Naive thymus-derived CD4-positive, alpha-beta T cell (primary cell): ENCODE measurements at regions not wholly inside any gene's neighbourhood (a gene's known extent, or its start where the extent isn't known, plus 50 kb on each side); places are given as distances from the start of the nearest gene placed in this dataset.
"Not testable (repeated sequence)": the region's sequence is repeated elsewhere in the genome, so short reads cannot be mapped to it uniquely, and the experiment has no call there.

ENCODE experiments used
- ATAC-seq: fragments of 150-1000 bp; cut with Tn5 transposase; 2 replicates; pipeline ENCODE4 v1.10.0; 2021; ENCODE audit warnings: mild to moderate bottlenecking, moderate library complexity
- CTCF ChIA-PET: fragments of 350-600 bp; sonication (Branson Sonifier 250); formaldehyde crosslinking; loops from one replicate; lab custom pipeline; 2021; ENCODE audit warnings: antibody characterized with exemption; lab: Charles Lee
- POLR2A ChIA-PET: fragments of 350-600 bp; sonication (Branson Sonifier 250); formaldehyde crosslinking; loops from one replicate; lab custom pipeline; 2021; ENCODE audit warnings: antibody characterized with exemption, inconsistent platforms; lab: Charles Lee
- DNase-seq, 9 donors: peaks; one replicate each; pipeline versions ENCODE4 v3.0.0 to v3.0.0-alpha.2; 2020 to 2022; ENCODE audit warnings: mixed read lengths in 1 of 9
- H3K27ac ChIP-seq: one replicate; pipeline ENCODE4 v1.7.0; 2013; ENCODE audit warnings: mild to moderate bottlenecking, low read depth, low read length, moderate library complexity
- H3K27me3 ChIP-seq, 2 donors: one replicate each; pipeline ENCODE4 v1.7.0; 2013; ENCODE audit warnings: low read length in 2 of 2, mild to moderate bottlenecking in 2 of 2, moderate library complexity in 2 of 2; ENCODE audit not compliant: control insufficient read depth in 2 of 2, insufficient read depth in 2 of 2
- H3K36me3 ChIP-seq, 3 experiments: 1 replicate in 2 of 3; 2 replicates in 1 of 3; pipeline ENCODE4 v1.7.0; 2013; ENCODE audit warnings: low read length in 3 of 3, mild to moderate bottlenecking in 3 of 3, moderate library complexity in 1 of 3; ENCODE audit not compliant: insufficient read depth in 3 of 3, control insufficient read depth in 2 of 3
- H3K4me1 ChIP-seq, 2 donors: one replicate each; pipeline ENCODE4 v1.7.0; 2013; ENCODE audit warnings: low read length in 2 of 2, mild to moderate bottlenecking in 2 of 2, moderate library complexity in 1 of 2; ENCODE audit not compliant: control insufficient read depth in 2 of 2, insufficient read depth in 2 of 2
- H3K4me3 ChIP-seq: 2 replicates; pipeline ENCODE4 v1.7.0; 2013; ENCODE audit warnings: mild to moderate bottlenecking, low read length
- H3K9me3 ChIP-seq, 3 experiments: 1 replicate in 2 of 3; 2 replicates in 1 of 3; pipeline ENCODE4 v1.7.0; 2013; ENCODE audit warnings: low read length in 3 of 3; ENCODE audit not compliant: control insufficient read depth in 2 of 3
- H3K27ac Mint-ChIP-seq, 9 donors: one replicate each; pipeline ENCODE4 v1.8.0; 2020 to 2022; ENCODE audit warnings: mixed read lengths in 9 of 9, mild to moderate bottlenecking in 8 of 9, moderate library complexity in 5 of 9, inconsistent platforms in 2 of 9
- H3K27me3 Mint-ChIP-seq, 5 donors: one replicate each; pipeline ENCODE4 v1.8.0; 2021 to 2022; ENCODE audit warnings: mixed read lengths in 5 of 5, mild to moderate bottlenecking in 1 of 5
- H3K36me3 Mint-ChIP-seq, 5 donors: one replicate each; pipeline ENCODE4 v1.8.0; 2020 to 2022; ENCODE audit warnings: mixed read lengths in 5 of 5, mild to moderate bottlenecking in 3 of 5, inconsistent platforms in 1 of 5
- H3K4me1 Mint-ChIP-seq, 7 donors: one replicate each; pipeline ENCODE4 v1.8.0; 2020 to 2022; ENCODE audit warnings: mixed read lengths in 7 of 7, mild to moderate bottlenecking in 3 of 7, inconsistent platforms in 1 of 7
- H3K4me3 Mint-ChIP-seq, 10 donors: one replicate each; pipeline ENCODE4 v1.8.0; 2020 to 2022; ENCODE audit warnings: mild to moderate bottlenecking in 10 of 10, mixed read lengths in 10 of 10, moderate library complexity in 6 of 10, inconsistent platforms in 2 of 10
- H3K9me3 Mint-ChIP-seq, 11 donors: one replicate each; pipeline ENCODE4 v1.8.0; 2020 to 2022; ENCODE audit warnings: mixed read lengths in 11 of 11, mild to moderate bottlenecking in 4 of 11, inconsistent platforms in 1 of 11, moderate library complexity in 1 of 11
- intact Hi-C, 2 donors: fragments of 100-400 bp; cut with micrococcal nuclease; formaldehyde crosslinking; loops; one replicate each; pipeline ENCODE4 v1.15.1; 2023

DNA sequence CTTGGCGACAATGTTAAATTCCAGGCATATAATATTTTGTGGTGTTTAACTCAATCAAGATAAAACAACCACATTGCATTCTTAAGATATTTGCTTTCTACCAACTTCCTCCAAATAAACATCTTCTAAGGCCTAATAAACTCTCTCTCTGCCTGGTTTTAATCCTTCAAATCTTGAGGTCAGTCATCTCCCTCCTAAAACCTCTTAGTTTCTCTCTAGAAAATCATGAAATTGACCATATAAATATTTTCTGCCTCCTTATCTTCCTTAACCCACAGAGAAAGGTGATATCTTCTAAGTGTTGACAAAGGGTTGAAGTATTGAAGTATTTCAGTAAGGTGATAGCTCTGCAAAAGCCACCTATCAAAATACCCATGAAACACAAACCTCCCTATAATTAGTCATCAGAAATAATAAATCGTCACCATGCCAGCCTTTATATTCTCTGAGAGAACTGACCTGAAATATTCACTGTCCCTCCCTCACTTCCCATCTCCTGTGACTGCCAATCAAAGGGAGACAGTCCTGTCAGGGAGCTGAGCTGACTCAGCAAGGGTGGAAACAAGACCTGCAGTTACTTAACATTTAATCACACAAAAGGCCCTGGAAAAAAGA lies 1261.1 kb downstream of the ROBO1 start:
- ChIA-PET POLR2A (no interaction called here), CTCF (no interaction called here)
- no peak for ATAC-seq
- Mint-ChIP-seq H3K4me1 (no peaks in the 10 kb centered on the region), H3K36me3 (no peaks in the 10 kb centered on the region), H3K4me3 (no peak overlapping the region), H3K9me3 (peaks cover 2 to 22% (median 10%) of the 10 kb centered on the region in 11 donors), H3K27ac (no peak overlapping the region), H3K27me3 (no peaks in the 10 kb centered on the region)
- H3K4me1 ChIP-seq, result no peaks in the 10 kb centered on the region
- DNase-seq, result no peak
- H3K27ac ChIP-seq, result no peak overlapping the region
- no peaks in the 10 kb centered on the region for H3K9me3 ChIP-seq
- intact Hi-C loops, result no loop called here
- H3K36me3 ChIP-seq, result no peaks in the 10 kb centered on the region
- H3K4me3 ChIP-seq, result no peak overlapping the region
- no peaks in the 10 kb centered on the region for H3K27me3 ChIP-seq

GRCh38 chr3:78507196-78507984 lies 1260.4 kb downstream of the ROBO1 start:
- Histone ChIP-seq H3K36me3 (no peaks in the 10 kb centered on the region), H3K27me3 (no peaks in the 10 kb centered on the region), H3K27ac (no peak overlapping the region), H3K4me3 (no peak overlapping the region), H3K9me3 (no peaks in the 10 kb centered on the region), H3K4me1 (no peaks in the 10 kb centered on the region)
- DNase-seq (no peak), ATAC-seq (no peak)
- Mint-ChIP-seq H3K9me3 (peaks cover 2 to 22% (median 10%) of the 10 kb centered on the region in 11 donors), H3K36me3 (no peaks in the 10 kb centered on the region), H3K4me3 (no peak overlapping the region), H3K4me1 (no peaks in the 10 kb centered on the region), H3K27ac (no peak overlapping the region), H3K27me3 (no peaks in the 10 kb centered on the region)
- POLR2A ChIA-PET, result no interaction called here
- CTCF ChIA-PET, result no interaction called here
- intact Hi-C loops, result no loop called here

DNA sequence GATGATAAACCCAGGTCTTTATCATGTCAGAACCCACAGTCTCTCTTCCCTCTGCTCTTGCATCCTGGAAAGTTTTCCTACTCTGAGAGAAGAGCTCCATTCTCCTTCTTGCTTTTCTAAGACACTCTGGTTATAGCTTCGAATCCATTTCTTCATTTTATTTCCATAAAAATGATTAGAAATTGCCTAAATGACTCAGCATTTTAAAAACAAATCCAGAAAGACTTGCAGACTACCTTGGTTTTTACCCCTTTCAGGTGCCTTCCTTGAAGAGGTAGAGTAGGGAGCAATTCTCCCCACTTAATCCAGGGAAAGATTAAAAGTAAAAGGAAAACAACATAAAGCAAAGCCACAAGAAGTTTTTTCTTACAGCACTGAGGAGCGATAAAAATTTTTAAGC lies 1256.0 kb downstream of the ROBO1 start:
- Histone ChIP-seq H3K4me1 (no peaks in the 10 kb centered on the region), H3K27me3 (no peaks in the 10 kb centered on the region), H3K27ac (no peak overlapping the region), H3K4me3 (no peak overlapping the region), H3K36me3 (no peaks in the 10 kb centered on the region), H3K9me3 (no peaks in the 10 kb centered on the region)
- ATAC-seq (no peak), DNase-seq (no peak)
- CTCF ChIA-PET, result interaction anchor here (1.2 kb wide), 1 partner anchor 8 kb away, joined by 3 read pairs; no protein-coding TSS in a partner anchor
- no peak overlapping the region for H3K27ac Mint-ChIP-seq
- H3K4me3 Mint-ChIP-seq, result no peak overlapping the region
- intact Hi-C loops, result no loop called here
- H3K36me3 Mint-ChIP-seq, result no peaks in the 10 kb centered on the region
- no peaks in the 10 kb centered on the region for H3K27me3 Mint-ChIP-seq
- H3K9me3 Mint-ChIP-seq, result peaks cover 1 to 21% (median 7%) of the 10 kb centered on the region in 11 donors
- H3K4me1 Mint-ChIP-seq, result no peaks in the 10 kb centered on the region
- POLR2A ChIA-PET, result no interaction called here

GRCh38 chr3:78512786-78513185 lies 1255.0 kb downstream of the ROBO1 start:
- H3K36me3 ChIP-seq, H3K27ac Mint-ChIP-seq, H3K27me3 Mint-ChIP-seq, POLR2A ChIA-PET, H3K27ac ChIP-seq, ATAC-seq, H3K4me1 ChIP-seq, H3K4me3 Mint-ChIP-seq, intact Hi-C loops, H3K4me3 ChIP-seq, H3K4me1 Mint-ChIP-seq, DNase-seq, CTCF ChIA-PET, H3K27me3 ChIP-seq, H3K36me3 Mint-ChIP-seq, H3K9me3 ChIP-seq: not testable (repeated sequence)
- peaks cover 0 to 27% (median 8%) of the 10 kb centered on the region in 11 donors for H3K9me3 Mint-ChIP-seq

DNA sequence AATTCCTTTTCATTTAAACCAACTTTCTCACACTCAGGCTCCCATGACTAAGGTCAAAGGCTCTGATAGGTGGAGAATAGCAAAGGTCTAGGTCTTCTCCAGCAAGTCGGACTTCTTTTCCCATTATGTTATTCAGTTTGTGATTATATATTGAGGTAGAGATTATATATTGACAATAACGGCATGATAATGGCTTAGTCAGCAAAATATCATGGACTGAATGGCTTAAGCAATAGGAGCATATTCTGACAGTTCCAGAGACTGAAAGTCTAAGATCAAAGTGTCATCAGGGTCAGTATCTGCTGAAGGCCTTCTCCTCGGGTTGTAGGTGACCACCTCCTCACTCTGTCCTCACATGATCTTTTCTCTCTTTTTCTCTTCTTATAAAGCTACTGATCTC lies 1251.4 kb downstream of the ROBO1 start:
- Histone ChIP-seq H3K27ac (no peak overlapping the region), H3K36me3 (no peaks in the 10 kb centered on the region), H3K4me3 (no peak overlapping the region), H3K4me1 (no peaks in the 10 kb centered on the region), H3K27me3 (no peaks in the 10 kb centered on the region), H3K9me3 (no peaks in the 10 kb centered on the region)
- no peak overlapping the region for H3K4me3 Mint-ChIP-seq
- H3K27ac Mint-ChIP-seq, result no peak overlapping the region
- ChIA-PET POLR2A (no interaction called here), CTCF (no interaction called here)
- H3K27me3 Mint-ChIP-seq, result no peaks in the 10 kb centered on the region
- peaks cover 0 to 25% (median 6%) of the 10 kb centered on the region in 11 donors for H3K9me3 Mint-ChIP-seq
- no peaks in the 10 kb centered on the region for H3K4me1 Mint-ChIP-seq
- ATAC-seq (no peak), DNase-seq (no peak)
- intact Hi-C loops, result no loop called here
- H3K36me3 Mint-ChIP-seq, result no peaks in the 10 kb centered on the region

DNA sequence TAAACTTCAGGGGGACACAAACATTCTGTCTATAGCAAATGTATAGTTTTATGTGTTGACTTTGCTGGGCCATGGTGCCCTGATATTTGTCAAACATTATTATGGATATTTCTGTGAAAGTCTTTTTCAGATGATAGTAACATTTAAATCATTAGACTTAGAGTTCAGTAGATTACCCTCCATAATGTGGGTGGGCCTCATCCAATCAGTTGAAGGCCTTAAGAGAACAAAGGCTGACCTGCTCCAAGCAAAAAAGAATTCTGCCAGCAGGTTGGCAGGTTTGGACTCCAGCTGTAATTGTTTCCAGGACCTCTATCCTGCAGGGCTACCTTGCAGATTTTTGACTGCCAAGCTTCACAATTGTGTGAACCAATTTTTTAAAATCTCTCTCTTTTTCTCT lies 1250.9 kb downstream of the ROBO1 start:
- H3K27me3 ChIP-seq, result no peaks in the 10 kb centered on the region
- CTCF ChIA-PET, result no interaction called here
- H3K36me3 Mint-ChIP-seq, result no peaks in the 10 kb centered on the region
- ATAC-seq, result no peak
- H3K27me3 Mint-ChIP-seq, result no peaks in the 10 kb centered on the region
- H3K27ac Mint-ChIP-seq, result no peak overlapping the region
- POLR2A ChIA-PET, result no interaction called here
- no peak overlapping the region for H3K4me3 Mint-ChIP-seq
- no peaks in the 10 kb centered on the region for H3K9me3 ChIP-seq
- H3K4me1 Mint-ChIP-seq, result no peaks in the 10 kb centered on the region
- H3K27ac ChIP-seq, result no peak overlapping the region
- H3K9me3 Mint-ChIP-seq, result peaks cover 0 to 23% (median 6%) of the 10 kb centered on the region in 11 donors
- no peak for DNase-seq
- H3K4me3 ChIP-seq, result no peak overlapping the region
- no peaks in the 10 kb centered on the region for H3K4me1 ChIP-seq
- intact Hi-C loops, result no loop called here
- H3K36me3 ChIP-seq, result no peaks in the 10 kb centered on the region

- Histone ChIP-seq H3K27me3 (no peaks in the 10 kb centered on the region), H3K9me3 (no peaks in the 10 kb centered on the region), H3K36me3 (no peaks in the 10 kb centered on the region), H3K27ac (no peak overlapping the region), H3K4me3 (no peak overlapping the region), H3K4me1 (no peaks in the 10 kb centered on the region)
- peaks cover 0 to 27% (median 6%) of the 10 kb centered on the region in 11 donors for H3K9me3 Mint-ChIP-seq
- POLR2A ChIA-PET, result no interaction called here
- no peak overlapping the region for H3K27ac Mint-ChIP-seq
- H3K4me1 Mint-ChIP-seq, result no peaks in the 10 kb centered on the region
- CTCF ChIA-PET, result no interaction called here
- H3K4me3 Mint-ChIP-seq, result no peak overlapping the region
- intact Hi-C loops, result no loop called here
- no peaks in the 10 kb centered on the region for H3K27me3 Mint-ChIP-seq
- no peak for ATAC-seq
- H3K36me3 Mint-ChIP-seq, result no peaks in the 10 kb centered on the region
- DNase-seq, result no peak
These were observed 1249.8 kb downstream of the ROBO1 start for GRCh38 chr3:78517965-78518364.
